H1 (cell line): ENCODE measurements at regions not wholly inside any gene's neighbourhood (a gene's known extent, or its start where the extent isn't known, plus 50 kb on each side); places are given as distances from the start of the nearest gene placed in this dataset.

Experiments used
- CTCF ChIA-PET: fragments of 300-600 bp; sonication (Branson Sonifier 250); formaldehyde crosslinking; loops from one replicate; lab custom pipeline; 2021; ENCODE audit not compliant: partially characterized antibody; lab: Charles Lee
- POLR2A ChIA-PET: fragments of 300-600 bp; sonication (Branson Sonifier 250); formaldehyde crosslinking; loops from one replicate; lab custom pipeline; 2021; ENCODE audit warnings: inconsistent platforms; ENCODE audit not compliant: partially characterized antibody; lab: Charles Lee
- DNase-seq, 2 experiments: peaks; one replicate each; pipeline versions ENCODE4 v3.0.0 to v3.0.0-alpha.2; 2010 to 2022; ENCODE audit warnings: low spot score in 2 of 2, low read depth in 1 of 2, mixed read lengths in 1 of 2
- FAIRE-seq: peaks from 2 replicates; lab custom pipeline; 2011; peaks lifted over from hg19 to GRCh38; lab: Jason Lieb, UNC
- H2AFZ ChIP-seq: 2 replicates; pipeline ENCODE4 v1.8.1; 2012; ENCODE audit warnings: low read length, inconsistent platforms
- H2AK5ac ChIP-seq: 2 replicates; pipeline ENCODE4 v1.6.1; 2013; ENCODE audit warnings: low read depth, low read length
- H2BK120ac ChIP-seq: replicated peaks from 2 replicates; pipeline ENCODE3; 2013; ENCODE audit warnings: low read depth, low read length, inconsistent platforms
- H2BK12ac ChIP-seq: 2 replicates; pipeline ENCODE4 v1.6.1; 2013; ENCODE audit warnings: low read depth, low read length
- H2BK15ac ChIP-seq: 2 replicates; pipeline ENCODE4 v1.6.1; 2013; ENCODE audit warnings: low read length
- H2BK20ac ChIP-seq: 2 replicates; pipeline ENCODE4 v1.6.1; 2013; ENCODE audit warnings: low read length
- H2BK5ac ChIP-seq: 2 replicates; pipeline ENCODE4 v1.6.1; 2013; ENCODE audit warnings: low read depth, low read length
- H3K14ac ChIP-seq: 2 replicates; pipeline ENCODE4 v1.6.1; 2013; ENCODE audit warnings: inconsistent platforms; ENCODE audit not compliant: insufficient read length
- H3K18ac ChIP-seq: 2 replicates; pipeline ENCODE4 v1.6.1; 2013; ENCODE audit warnings: low read length; ENCODE audit errors: extremely low read depth
- H3K23ac ChIP-seq: 2 replicates; pipeline ENCODE4 v1.6.1; 2013; ENCODE audit warnings: inconsistent platforms; ENCODE audit not compliant: insufficient read length
- H3K23me2 ChIP-seq: 2 replicates; pipeline ENCODE4 v1.6.1; 2013; ENCODE audit warnings: low read depth, low read length
- H3K27ac ChIP-seq: 2 replicates; pipeline ENCODE4 v1.6.1; 2011; ENCODE audit warnings: low read depth, low read length, inconsistent platforms
- H3K27me3 ChIP-seq, 4 experiments: replicated peaks in 1 of 4; 1 replicate in 1 of 4; 2 replicates in 3 of 4; pipeline versions ENCODE4 v1.6.1 to v1.8.1; 2011 to 2013; ENCODE audit warnings: low read length in 3 of 4, mild to moderate bottlenecking in 3 of 4, inconsistent platforms in 2 of 4, mixed read lengths in 2 of 4, moderate library complexity in 1 of 4; ENCODE audit not compliant: control insufficient read depth in 3 of 4, insufficient read depth in 3 of 4; ENCODE audit errors: extremely low read depth in 1 of 4
- H3K36me3 ChIP-seq, 4 experiments: 2 replicates each; pipeline versions ENCODE4 v1.6.1 to v1.8.1; 2011 to 2013; ENCODE audit warnings: mild to moderate bottlenecking in 4 of 4, low read length in 3 of 4, moderate library complexity in 2 of 4, control low read depth in 1 of 4, inconsistent platforms in 1 of 4; ENCODE audit not compliant: insufficient read depth in 4 of 4, control insufficient read depth in 2 of 4
- H3K4ac ChIP-seq: replicated peaks from 2 replicates; pipeline ENCODE3; 2013; ENCODE audit warnings: low read length, low read depth, mixed read lengths, inconsistent platforms; ENCODE audit not compliant: insufficient read length
- H3K4me1 ChIP-seq, 4 experiments: replicated peaks in 1 of 4; 1 replicate in 1 of 4; 2 replicates in 3 of 4; pipeline versions ENCODE4 v1.6.1 to v1.8.1; 2011 to 2013; ENCODE audit warnings: low read length in 3 of 4, inconsistent platforms in 2 of 4, mixed read lengths in 1 of 4; ENCODE audit not compliant: insufficient read depth in 4 of 4, control insufficient read depth in 3 of 4
- H3K4me2 ChIP-seq, 2 experiments: 2 replicates each; pipeline versions ENCODE4 v1.6.1 to v1.8.1; 2011 to 2013; ENCODE audit warnings: low read depth in 2 of 2, low read length in 2 of 2, control low read depth in 1 of 2, inconsistent platforms in 1 of 2, mild to moderate bottlenecking in 1 of 2; ENCODE audit not compliant: insufficient read depth in 1 of 2
- H3K4me3 ChIP-seq, 4 experiments: fragments of 200-600, 300-600 bp in 1 of 4; sonication (generic), shearing (Covaris generic), sonication (Bioruptor Twin) in 1 of 4; 2 replicates each; pipeline versions ENCODE4 v1.5.1 to v1.8.1; 2011 to 2016; ENCODE audit warnings: low read length in 4 of 4, low read depth in 3 of 4, control low read depth in 2 of 4, inconsistent platforms in 2 of 4, mild to moderate bottlenecking in 2 of 4, mixed read lengths in 1 of 4, moderate library complexity in 1 of 4; ENCODE audit not compliant: insufficient read depth in 2 of 4; ENCODE audit errors: extremely low read depth in 1 of 4
- H3K56ac ChIP-seq: replicated peaks from 2 replicates; pipeline ENCODE3; 2013; ENCODE audit warnings: low read depth, mild to moderate bottlenecking, mixed read lengths, low read length, inconsistent platforms; ENCODE audit not compliant: insufficient read length
- H3K79me1 ChIP-seq: 2 replicates; pipeline ENCODE4 v1.6.1; 2013; ENCODE audit warnings: low read depth, low read length, control low read depth
- H3K79me2 ChIP-seq, 2 experiments: 2 replicates each; pipeline versions ENCODE4 v1.6.1 to v1.8.1; 2012 to 2013; ENCODE audit warnings: low read length in 2 of 2, mild to moderate bottlenecking in 2 of 2, inconsistent platforms in 1 of 2; ENCODE audit not compliant: insufficient read depth in 2 of 2, control insufficient read depth in 1 of 2
- H3K9ac ChIP-seq, 4 experiments: replicated peaks in 1 of 4; 1 replicate in 1 of 4; 2 replicates in 3 of 4; pipeline versions ENCODE4 v1.6.1 to v1.8.1; 2011 to 2013; ENCODE audit warnings: low read depth in 3 of 4, low read length in 3 of 4, control low read depth in 2 of 4, mild to moderate bottlenecking in 2 of 4, moderate library complexity in 2 of 4, inconsistent platforms in 1 of 4; ENCODE audit errors: extremely low read depth in 1 of 4
- H3K9me3 ChIP-seq, 2 experiments: 2 replicates each; pipeline versions ENCODE4 v1.6.1 to v1.8.1; 2012 to 2013; ENCODE audit warnings: mild to moderate bottlenecking in 2 of 2, moderate library complexity in 2 of 2, control low read depth in 1 of 2, inconsistent platforms in 1 of 2, low read depth in 1 of 2, low read length in 1 of 2, mixed read lengths in 1 of 2; ENCODE audit not compliant: insufficient read depth in 2 of 2
- H4K20me1 ChIP-seq, 2 experiments: replicated peaks in 1 of 2; 2 replicates each; pipeline versions ENCODE3 to v1.8.1; 2011 to 2013; ENCODE audit warnings: inconsistent platforms in 2 of 2, low read length in 2 of 2, mild to moderate bottlenecking in 1 of 2; ENCODE audit not compliant: insufficient read depth in 2 of 2, control insufficient read depth in 1 of 2
- H4K5ac ChIP-seq: 2 replicates; pipeline ENCODE4 v1.6.1; 2013; ENCODE audit warnings: low read length, low read depth, mixed read lengths, inconsistent platforms; ENCODE audit not compliant: insufficient read length
- H4K8ac ChIP-seq: 2 replicates; pipeline ENCODE4 v1.8.0; 2013; ENCODE audit warnings: mild to moderate bottlenecking, moderate library complexity, low read length, inconsistent platforms; ENCODE audit not compliant: insufficient read depth; ENCODE audit errors: extremely low read depth
- H4K91ac ChIP-seq: replicated peaks from 2 replicates; pipeline ENCODE3; 2013; ENCODE audit warnings: low read length, mixed read lengths, inconsistent platforms; ENCODE audit not compliant: insufficient read length
- ASH2L ChIP-seq: fragments of 200-600, 300-600 bp; sonication (generic); IDR thresholded peaks from one replicate; pipeline ENCODE4 v1.7.1; 2017; ENCODE audit warnings: low read length
- ATF2 ChIP-seq: IDR thresholded peaks from 2 replicates; pipeline ENCODE4 v1.6.1; 2012; ENCODE audit warnings: low read length, inconsistent platforms
- BACH1 ChIP-seq: IDR thresholded peaks from 2 replicates; pipeline ENCODE4 v1.6.1; 2012; ENCODE audit warnings: low read length, improper control_type of control experiment
- EGR1 ChIP-seq: IDR thresholded peaks from 2 replicates; pipeline ENCODE4 v1.6.1; 2011; ENCODE audit warnings: low read depth, low read length, borderline replicate concordance
- HDAC2 ChIP-seq, 2 experiments: fragments of 300-600 bp in 1 of 2; sonication (generic) in 1 of 2; IDR thresholded peaks; 2 replicates each; pipeline ENCODE4 v1.6.1; 2011 to 2012; ENCODE audit warnings: low read depth in 2 of 2, low read length in 2 of 2, mild to moderate bottlenecking in 2 of 2, moderate library complexity in 2 of 2, borderline replicate concordance in 1 of 2, inconsistent platforms in 1 of 2
- HDAC6 ChIP-seq: IDR thresholded peaks from one replicate; pipeline ENCODE4 v1.7.1; 2012; ENCODE audit warnings: low read depth, mild to moderate bottlenecking, inconsistent platforms, low read length, moderate library complexity
- RFX5 ChIP-seq: IDR thresholded peaks from 2 replicates; pipeline ENCODE4 v1.6.1; 2011; ENCODE audit warnings: low read depth, low read length, improper control_type of control experiment, borderline replicate concordance
- SIRT6 ChIP-seq: IDR thresholded peaks from one replicate; pipeline ENCODE4 v1.7.1; 2012; ENCODE audit warnings: low read length, inconsistent platforms
- SUZ12 ChIP-seq: fragments of 200-600 bp; sonication (generic); IDR thresholded peaks from 2 replicates; pipeline ENCODE4 v1.6.1; 2012; ENCODE audit warnings: mild to moderate bottlenecking, inconsistent platforms, low read length, moderate library complexity, mixed read lengths
- TAF1 ChIP-seq: IDR thresholded peaks from 2 replicates; pipeline ENCODE4 v1.6.1; 2011; ENCODE audit warnings: mild to moderate bottlenecking, low read depth, low read length
- TAF7 ChIP-seq: optimal IDR thresholded peaks from 2 replicates; pipeline ENCODE3; 2011; ENCODE audit warnings: low read depth, mild to moderate bottlenecking, inconsistent platforms, low read length, moderate library complexity, borderline replicate concordance
- WGBS, 2 experiments: shearing (Covaris generic) in 1 of 2; methylation state at CpG; one replicate each; pipeline versions ENCODE4 v1.1.6 to v1.1.7; 2013 to 2015; ENCODE audit warnings: low lambda C conversion rate in 2 of 2, mixed read lengths in 2 of 2, inconsistent platforms in 1 of 2, low coverage in 1 of 2, missing lambda C conversion rate in 1 of 2; ENCODE audit not compliant: insufficient replicate concordance in 2 of 2, insufficient coverage in 1 of 2, insufficient read length in 1 of 2; ENCODE audit errors: extremely low coverage in 1 of 2, missing lambda C conversion rate in 1 of 2; 5-methylcytosine and 5-hydroxymethylcytosine counted together
- TF ChIP-seq, protein P1 (sequence below): IDR thresholded peaks from 2 replicates; pipeline ENCODE4 v1.6.1; 2012; ENCODE audit warnings: inconsistent platforms
- TF ChIP-seq, protein P2 (sequence below): IDR thresholded peaks from 2 replicates; pipeline ENCODE4 v1.6.1; 2011; ENCODE audit warnings: low read depth, mild to moderate bottlenecking, low read length; ENCODE audit not compliant: insufficient read depth

DNA sequence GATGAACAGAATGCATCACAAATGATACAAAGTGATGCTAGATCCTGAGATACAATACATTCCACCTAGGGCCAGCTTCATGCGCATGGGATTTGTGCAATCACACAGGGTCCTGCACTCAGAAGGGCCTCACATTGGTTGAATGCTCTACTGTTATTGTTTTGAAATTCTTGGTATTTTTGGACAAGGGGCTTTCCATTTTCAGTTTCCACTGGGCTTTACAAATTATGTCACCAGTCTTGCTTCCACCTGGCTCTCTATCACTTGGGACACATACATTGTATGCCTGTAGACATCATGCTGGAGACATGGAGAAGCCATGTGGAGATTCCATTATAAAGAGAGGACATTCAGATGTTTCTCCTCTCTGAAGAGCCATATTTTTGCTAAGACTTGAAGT lies 155.8 kb downstream of the NAA11 start:
- Histone ChIP-seq H3K79me1 (no peaks in the 10 kb centered on the region), H2BK120ac (no peak overlapping the region), H3K27ac (no peak overlapping the region), H2BK15ac (no peak overlapping the region), H2AK5ac (no peak overlapping the region), H3K4me3 (no peak overlapping the region), H2BK5ac (no peak overlapping the region), H4K8ac (no peak overlapping the region), H3K56ac (no peak overlapping the region), H3K4me2 (no peak overlapping the region), H2BK12ac (no peak overlapping the region), H4K5ac (no peak overlapping the region), H3K23me2 (no peaks in the 10 kb centered on the region), H3K14ac (no peak overlapping the region), H2BK20ac (no peak overlapping the region), H3K9me3 (no peaks in the 10 kb centered on the region; a peak in 1 of 4 replicates), H2AFZ (no peak overlapping the region), H3K36me3 (no peaks in the 10 kb centered on the region), H3K4me1 (no peaks in the 10 kb centered on the region), H4K20me1 (no peaks in the 10 kb centered on the region), H3K4ac (no peak overlapping the region), H3K27me3 (no peaks in the 10 kb centered on the region), H4K91ac (no peak overlapping the region), H3K18ac (no peak overlapping the region), H3K79me2 (no peaks in the 10 kb centered on the region), H3K9ac (no peak overlapping the region), H3K23ac (no peak overlapping the region)
- FAIRE-seq = no peak
- WGBS, 2 experiments = 93% methylated on average over 1 of the region's 1 CpG; no CpG with 5 or more reads in 1 of the 2 experiments
- POLR2A ChIA-PET = no interaction called here
- no peak for DNase-seq
- CTCF ChIA-PET = no interaction called here
- TF ChIP-seq HDAC2 (IDR thresholded peaks at IDR 0.05; ENCODE audit: borderline replicate concordance in 1 of 2, low read depth in 2 of 2, low read length in 2 of 2) = no peak
- TF ChIP-seq, protein P1, sequence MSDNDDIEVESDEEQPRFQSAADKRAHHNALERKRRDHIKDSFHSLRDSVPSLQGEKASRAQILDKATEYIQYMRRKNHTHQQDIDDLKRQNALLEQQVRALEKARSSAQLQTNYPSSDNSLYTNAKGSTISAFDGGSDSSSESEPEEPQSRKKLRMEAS = no peak
- TF ChIP-seq ASH2L = no peak
- no peak for TF ChIP-seq TAF1
- no peak for TF ChIP-seq HDAC6
- TF ChIP-seq TAF7 = no peak
- TF ChIP-seq EGR1 = no peak
- TF ChIP-seq, protein P2, sequence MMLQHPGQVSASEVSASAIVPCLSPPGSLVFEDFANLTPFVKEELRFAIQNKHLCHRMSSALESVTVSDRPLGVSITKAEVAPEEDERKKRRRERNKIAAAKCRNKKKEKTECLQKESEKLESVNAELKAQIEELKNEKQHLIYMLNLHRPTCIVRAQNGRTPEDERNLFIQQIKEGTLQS = no peak
- no peak for TF ChIP-seq SIRT6
- TF ChIP-seq SUZ12 = no peak
- no peak for TF ChIP-seq RFX5
- TF ChIP-seq BACH1 = no peak
- no peak for TF ChIP-seq ATF2
